B cell (primary cell): ENCODE measurements at regions not wholly inside any gene's neighbourhood (a gene's known extent, or its start where the extent isn't known, plus 50 kb on each side); places are given as distances from the start of the nearest gene placed in this dataset.

Experiments used
- ATAC-seq: fragments of 200-7000 bp; cut with Tn5 transposase; one replicate; pipeline ENCODE4 v1.10.0; 2021; ENCODE audit warnings: low read depth, mild to moderate bottlenecking, moderate number of reproducible peaks, moderate library complexity
- CTCF ChIA-PET: fragments of 350-600 bp; sonication (Branson Sonifier 250); formaldehyde crosslinking; loops from one replicate; lab custom pipeline; 2021; ENCODE audit warnings: antibody characterized with exemption, inconsistent platforms; lab: Charles Lee
- POLR2A ChIA-PET: fragments of 350-600 bp; sonication (Branson Sonifier 250); formaldehyde crosslinking; loops from one replicate; lab custom pipeline; 2021; ENCODE audit warnings: antibody characterized with exemption; lab: Charles Lee
- DNase-seq: peaks from one replicate; pipeline ENCODE4 v3.0.0; 2013
- H2AFZ ChIP-seq: 2 replicates; pipeline ENCODE4 v1.6.1; 2012; ENCODE audit warnings: mild to moderate bottlenecking, low read depth, low read length; ENCODE audit not compliant: insufficient read depth, poor library complexity, severe bottlenecking
- H3K27ac ChIP-seq, 2 donors: 1 replicate in 1 of 2; 2 replicates in 1 of 2; pipeline ENCODE4 v1.5.1; 2012 to 2013; ENCODE audit warnings: low read length in 2 of 2, mild to moderate bottlenecking in 2 of 2, moderate library complexity in 1 of 2
- H3K27me3 ChIP-seq, 4 experiments: fragments of 200-600 bp in 1 of 4; sonication (generic) in 1 of 4; replicated peaks in 1 of 4; 1 replicate in 2 of 4; 2 replicates in 2 of 4; pipeline versions ENCODE4 v1.6.1 to v1.7.0; 2013 to 2016; ENCODE audit warnings: low read length in 3 of 4, mild to moderate bottlenecking in 2 of 4, mixed read lengths in 1 of 4, moderate library complexity in 1 of 4; ENCODE audit not compliant: insufficient read depth in 4 of 4, control insufficient read depth in 3 of 4; ENCODE audit errors: control extremely low read depth in 1 of 4
- H3K36me3 ChIP-seq, 2 experiments: replicated peaks in 1 of 2; 1 replicate in 1 of 2; 2 replicates in 1 of 2; pipeline versions ENCODE4 v1.6.1 to v1.7.1; 2013; ENCODE audit warnings: low read length in 1 of 2; ENCODE audit not compliant: insufficient read depth in 2 of 2, control insufficient read depth in 1 of 2; ENCODE audit errors: control extremely low read depth in 1 of 2, extremely low read depth in 1 of 2
- H3K4me1 ChIP-seq, 2 donors: fragments of 200-600 bp in 1 of 2; sonication (generic) in 1 of 2; 1 replicate in 1 of 2; 2 replicates in 1 of 2; pipeline versions ENCODE4 v1.5.1 to v1.6.1; 2013 to 2017; ENCODE audit warnings: low read length in 2 of 2; ENCODE audit not compliant: control insufficient read depth in 2 of 2, insufficient read depth in 2 of 2
- H3K4me2 ChIP-seq: replicated peaks from 2 replicates; pipeline ENCODE3; 2012; ENCODE audit warnings: mild to moderate bottlenecking, low read depth, low read length; ENCODE audit not compliant: poor library complexity, severe bottlenecking
- H3K4me3 ChIP-seq, 5 experiments: fragments of 200-600 bp in 1 of 5; sonication (generic) in 1 of 5; 1 replicate in 3 of 5; 2 replicates in 2 of 5; pipeline versions ENCODE4 v1.5.1 to v1.7.0; 2011 to 2016; ENCODE audit warnings: low read length in 4 of 5, mild to moderate bottlenecking in 4 of 5, low read depth in 2 of 5, control low read depth in 1 of 5, moderate library complexity in 1 of 5; ENCODE audit not compliant: insufficient read depth in 1 of 5; ENCODE audit errors: control extremely low read depth in 1 of 5, extremely low read depth in 1 of 5
- H3K79me2 ChIP-seq: fragments of 200-600 bp; sonication (generic); one replicate; pipeline ENCODE4 v1.6.0; 2016; ENCODE audit warnings: low read length; ENCODE audit not compliant: control insufficient read depth, insufficient read depth
- H3K9ac ChIP-seq: fragments of 200-600 bp; sonication (generic); 2 replicates; pipeline ENCODE4 v1.6.1; 2017; ENCODE audit warnings: mild to moderate bottlenecking, low read length, moderate library complexity
- H3K9me3 ChIP-seq, 3 donors: one replicate each; pipeline versions ENCODE4 v1.6.1 to v1.7.1; 2013; ENCODE audit warnings: low read length in 2 of 3; ENCODE audit not compliant: control insufficient read depth in 2 of 3, insufficient read depth in 1 of 3; ENCODE audit errors: control extremely low read depth in 1 of 3
- H4K20me1 ChIP-seq: 2 replicates; pipeline ENCODE4 v1.6.0; 2012; ENCODE audit warnings: mild to moderate bottlenecking, low read length; ENCODE audit not compliant: insufficient read depth, control insufficient read depth, poor library complexity, severe bottlenecking
- H3K27ac Mint-ChIP-seq: one replicate; pipeline ENCODE4 v1.8.0; 2021; ENCODE audit warnings: mixed read lengths
- H3K27me3 Mint-ChIP-seq: one replicate; pipeline ENCODE4 v1.8.0; 2021; ENCODE audit warnings: mixed read lengths
- H3K4me1 Mint-ChIP-seq: one replicate; pipeline ENCODE4 v1.8.0; 2021; ENCODE audit warnings: mixed read lengths
- H3K4me3 Mint-ChIP-seq: one replicate; pipeline ENCODE4 v1.8.0; 2021; ENCODE audit warnings: mixed read lengths
- H3K9me3 Mint-ChIP-seq: one replicate; pipeline ENCODE4 v1.8.0; 2022; ENCODE audit warnings: mixed read lengths; ENCODE audit not compliant: insufficient read depth
- CTCF ChIP-seq: fragments of 200-600 bp; IDR thresholded peaks from one replicate; pipeline ENCODE4 v1.8.0; 2022; ENCODE audit warnings: antibody characterized with exemption, mild to moderate bottlenecking
- EZH2 ChIP-seq: IDR thresholded peaks from 2 replicates; pipeline ENCODE4 v1.6.1; 2012; ENCODE audit warnings: borderline replicate concordance, low read depth, mild to moderate bottlenecking, moderate library complexity, low read length; ENCODE audit not compliant: insufficient read depth, poor library complexity, severe bottlenecking
- WGBS: methylation state at CpG from one replicate; pipeline ENCODE4 v1.1.5; 2013; ENCODE audit warnings: missing lambda C conversion rate; ENCODE audit not compliant: insufficient coverage; 5-methylcytosine and 5-hydroxymethylcytosine counted together
- intact Hi-C: fragments of 100-400 bp; cut with micrococcal nuclease; formaldehyde crosslinking; loops from one replicate; pipeline ENCODE4 v1.10.0; 2022

DNA sequence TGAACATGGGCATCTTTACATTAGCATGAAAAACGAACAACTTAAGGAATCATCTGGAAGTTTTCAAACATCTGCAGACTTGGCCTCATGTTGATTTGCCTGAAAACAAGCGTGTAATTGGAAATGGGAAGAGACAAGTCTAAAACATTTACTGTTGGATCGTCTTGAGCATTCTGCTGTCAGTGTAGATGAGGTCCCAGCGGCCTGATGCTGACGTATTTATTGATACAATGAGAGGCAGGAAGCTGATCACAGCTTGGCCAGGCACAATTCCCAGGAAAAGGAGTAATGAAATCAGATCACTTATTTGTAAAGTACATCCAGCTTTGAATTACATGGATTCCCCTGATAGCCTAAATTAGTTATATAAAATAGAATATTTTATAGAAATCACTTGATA lies 210.6 kb downstream of the CLCN4 start:
- CTCF ChIA-PET = no interaction called here
- Histone ChIP-seq H3K9ac (no peak overlapping the region), H3K27me3 (no peaks in the 10 kb centered on the region), H3K4me3 (no peak overlapping the region), H3K9me3 (no peaks in the 10 kb centered on the region), H3K27ac (no peak overlapping the region), H3K36me3 (no peaks in the 10 kb centered on the region), H3K4me2 (no peak overlapping the region), H3K79me2 (no peaks in the 10 kb centered on the region), H4K20me1 (no peaks in the 10 kb centered on the region), H3K4me1 (no peaks in the 10 kb centered on the region), H2AFZ (no peak overlapping the region)
- WGBS = no CpG with 5 or more reads among the region's 5 CpGs
- Mint-ChIP-seq H3K27ac (no peak overlapping the region), H3K27me3 (no peaks in the 10 kb centered on the region), H3K4me3 (no peak overlapping the region), H3K4me1 (no peaks in the 10 kb centered on the region), H3K9me3 (no peaks in the 10 kb centered on the region)
- POLR2A ChIA-PET = no interaction called here
- ATAC-seq (no peak), DNase-seq (no peak)
- intact Hi-C loops = no loop called here
- no peak for TF ChIP-seq CTCF
- TF ChIP-seq EZH2 = no peak

DNA sequence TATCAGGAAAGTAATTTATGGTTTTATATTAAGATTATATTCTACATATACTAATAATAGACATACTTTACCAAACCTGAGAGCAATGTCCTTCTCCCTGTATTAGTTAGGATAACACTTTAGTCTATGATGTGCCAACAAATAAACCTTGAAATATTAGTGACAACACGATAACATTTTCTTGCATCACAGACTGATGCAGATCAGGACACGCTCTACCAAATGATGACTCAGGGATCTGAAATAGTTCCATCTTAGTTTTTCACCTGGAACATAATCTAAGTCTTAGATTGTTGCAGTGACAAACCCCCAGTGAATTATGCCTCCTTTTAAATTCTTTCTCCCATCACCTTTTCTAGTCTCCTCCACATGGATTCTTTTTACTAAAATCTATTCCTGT lies 214.2 kb downstream of the CLCN4 start:
- no peaks in the 10 kb centered on the region for H3K27me3 ChIP-seq
- ATAC-seq (no peak), DNase-seq (no peak)
- H3K4me1 ChIP-seq = no peaks in the 10 kb centered on the region
- no peak overlapping the region for H3K4me2 ChIP-seq
- H3K4me3 ChIP-seq = no peak overlapping the region
- no peaks in the 10 kb centered on the region for H3K79me2 ChIP-seq
- no peak overlapping the region for H3K4me3 Mint-ChIP-seq
- no peak for TF ChIP-seq EZH2
- no peak for TF ChIP-seq CTCF
- no CpG with 5 or more reads among the region's 2 CpGs for WGBS
- H3K27ac ChIP-seq = no peak overlapping the region
- H3K9me3 ChIP-seq = no peaks in the 10 kb centered on the region
- no peak overlapping the region for H3K9ac ChIP-seq
- H3K27me3 Mint-ChIP-seq = no peaks in the 10 kb centered on the region
- H4K20me1 ChIP-seq = no peaks in the 10 kb centered on the region
- H3K4me1 Mint-ChIP-seq = no peaks in the 10 kb centered on the region
- intact Hi-C loops = no loop called here
- H2AFZ ChIP-seq = no peak overlapping the region
- ChIA-PET POLR2A (no interaction called here), CTCF (no interaction called here)
- H3K27ac Mint-ChIP-seq = no peak overlapping the region
- H3K9me3 Mint-ChIP-seq = no peaks in the 10 kb centered on the region
- H3K36me3 ChIP-seq = no peaks in the 10 kb centered on the region
